MM.1S (cell line): ENCODE measurements at regions not wholly inside any gene's neighbourhood (a gene's known extent, or its start where the extent isn't known, plus 50 kb on each side); places are given as distances from the start of the nearest gene placed in this dataset.

Experiments
- DNase-seq: peaks from one replicate; pipeline ENCODE4 v3.0.0-alpha.2; 2015
- H2AFZ ChIP-seq: fragments of 300-600 bp; sonication (generic); 2 replicates; pipeline ENCODE4 v1.6.0; 2016; ENCODE audit warnings: antibody characterized with exemption, low read length
- H3F3A ChIP-seq: fragments of 300-600 bp; sonication (generic); 2 replicates; pipeline ENCODE4 v1.6.1; 2016; ENCODE audit warnings: mild to moderate bottlenecking, antibody characterized with exemption, low read length, moderate library complexity, mixed read lengths; ENCODE audit not compliant: insufficient read depth
- H3K27ac ChIP-seq: fragments of 300-600 bp; sonication (generic); 2 replicates; pipeline ENCODE4 v1.5.1; 2016; ENCODE audit warnings: mild to moderate bottlenecking, low read length
- H3K27me3 ChIP-seq: fragments of 300-600 bp; sonication (generic); replicated peaks from 2 replicates; pipeline ENCODE4 v1.6.0; 2016; ENCODE audit warnings: low read length; ENCODE audit not compliant: insufficient read depth
- H3K36me3 ChIP-seq: fragments of 300-600 bp; sonication (generic); replicated peaks from 2 replicates; pipeline ENCODE4 v1.6.1; 2016; ENCODE audit warnings: mild to moderate bottlenecking, low read length, mixed read lengths; ENCODE audit not compliant: insufficient read depth
- H3K4me1 ChIP-seq: fragments of 300-600 bp; sonication (generic); 2 replicates; pipeline ENCODE4 v1.6.1; 2016; ENCODE audit warnings: low read length, mixed read lengths
- H3K4me2 ChIP-seq: fragments of 300-600 bp; sonication (generic); 2 replicates; pipeline ENCODE4 v1.6.0; 2016; ENCODE audit warnings: low read depth, low read length
- H3K4me3 ChIP-seq: fragments of 300-600 bp; sonication (generic); 2 replicates; pipeline ENCODE4 v1.5.1; 2016; ENCODE audit warnings: low read length, mixed read lengths
- H3K79me2 ChIP-seq: fragments of 300-600 bp; sonication (generic); 2 replicates; pipeline ENCODE4 v1.6.1; 2016; ENCODE audit warnings: mixed run types, low read length, mixed read lengths
- H3K9ac ChIP-seq: fragments of 300-600 bp; sonication (generic); 2 replicates; pipeline ENCODE4 v1.6.1; 2016; ENCODE audit warnings: low read length, mixed read lengths
- H3K9me2 ChIP-seq: fragments of 300-600 bp; sonication (generic); replicated peaks from 2 replicates; pipeline ENCODE4 v1.6.1; 2016; ENCODE audit warnings: mild to moderate bottlenecking, low read length, mixed read lengths; ENCODE audit not compliant: insufficient read depth
- H3K9me3 ChIP-seq: fragments of 300-600 bp; sonication (generic); replicated peaks from 2 replicates; pipeline ENCODE4 v1.6.1; 2016; ENCODE audit warnings: mild to moderate bottlenecking, low read length, mixed read lengths; ENCODE audit not compliant: insufficient read depth
- H4K20me1 ChIP-seq: fragments of 300-600 bp; sonication (generic); 2 replicates; pipeline ENCODE4 v1.6.1; 2016; ENCODE audit warnings: mild to moderate bottlenecking, low read length, moderate library complexity, mixed read lengths; ENCODE audit not compliant: insufficient read depth
- CTCF ChIP-seq: fragments of 300-600 bp; sonication (generic); IDR thresholded peaks from 2 replicates; pipeline ENCODE4 v1.5.1; 2016; ENCODE audit warnings: antibody characterized with exemption, low read length, mixed read lengths
- EZH2 ChIP-seq: fragments of 300-600 bp; sonication (generic); optimal IDR thresholded peaks from 2 replicates; pipeline ENCODE3; 2017; ENCODE audit warnings: low read depth, mild to moderate bottlenecking, antibody characterized with exemption, low read length, mixed read lengths
- EZH2phosphoT487 ChIP-seq: fragments of 300-600 bp; sonication (generic); IDR thresholded peaks from 2 replicates; pipeline ENCODE4 v1.6.1; 2018; ENCODE audit warnings: antibody characterized with exemption, low read length

GRCh38 chr12:63323942-63324341 is 172.9 kb upstream of the AVPR1A start:
- no peak for DNase-seq
- H3K9ac ChIP-seq: no peak overlapping the region
- no peak for TF ChIP-seq CTCF
- TF ChIP-seq EZH2: no peak
- no peak for TF ChIP-seq EZH2phosphoT487
- H3K79me2 ChIP-seq: no peaks in the 10 kb centered on the region
- no peak overlapping the region for H2AFZ ChIP-seq
- no peaks in the 10 kb centered on the region for H3K27me3 ChIP-seq
- H3K9me3 ChIP-seq: no peaks in the 10 kb centered on the region
- H3K4me1 ChIP-seq: no peaks in the 10 kb centered on the region
- no peak overlapping the region for H3K4me2 ChIP-seq
- no peaks in the 10 kb centered on the region for H3K36me3 ChIP-seq
- no peak overlapping the region for H3K27ac ChIP-seq
- H4K20me1 ChIP-seq: no peaks in the 10 kb centered on the region
- no peak overlapping the region for H3K4me3 ChIP-seq
- no peaks in the 10 kb centered on the region for H3F3A ChIP-seq
- no peaks in the 10 kb centered on the region for H3K9me2 ChIP-seq

- H3K9ac ChIP-seq: no peak overlapping the region
- no peaks in the 10 kb centered on the region for H3F3A ChIP-seq
- no peaks in the 10 kb centered on the region for H4K20me1 ChIP-seq
- no peak overlapping the region for H3K27ac ChIP-seq
- H3K79me2 ChIP-seq: no peaks in the 10 kb centered on the region
- no peak overlapping the region for H2AFZ ChIP-seq
- no peaks in the 10 kb centered on the region for H3K4me1 ChIP-seq
- no peaks in the 10 kb centered on the region for H3K27me3 ChIP-seq
- no peak for TF ChIP-seq CTCF
- no peak for TF ChIP-seq EZH2
- TF ChIP-seq EZH2phosphoT487: no peak
- no peaks in the 10 kb centered on the region for H3K9me3 ChIP-seq
- H3K4me2 ChIP-seq: no peak overlapping the region
- no peak overlapping the region for H3K4me3 ChIP-seq
- DNase-seq: no peak
- H3K36me3 ChIP-seq: no peaks in the 10 kb centered on the region
- H3K9me2 ChIP-seq: no peaks in the 10 kb centered on the region
These were observed 170.4 kb upstream of the AVPR1A start for GRCh38 chr12:63321373-63321772.

- no peaks in the 10 kb centered on the region for H4K20me1 ChIP-seq
- H3K79me2 ChIP-seq: no peaks in the 10 kb centered on the region
- H3K9me3 ChIP-seq: no peaks in the 10 kb centered on the region
- H3K4me2 ChIP-seq: no peak overlapping the region
- no peaks in the 10 kb centered on the region for H3K4me1 ChIP-seq
- no peaks in the 10 kb centered on the region for H3K9me2 ChIP-seq
- no peaks in the 10 kb centered on the region for H3F3A ChIP-seq
- H3K4me3 ChIP-seq: no peak overlapping the region
- H3K27me3 ChIP-seq: no peaks in the 10 kb centered on the region
- H3K9ac ChIP-seq: no peak overlapping the region
- DNase-seq: no peak
- no peaks in the 10 kb centered on the region for H3K36me3 ChIP-seq
- H3K27ac ChIP-seq: no peak overlapping the region
- TF ChIP-seq EZH2: no peak
- TF ChIP-seq CTCF: no peak
- TF ChIP-seq EZH2phosphoT487: no peak
- H2AFZ ChIP-seq: no peak overlapping the region
These were observed 169.1 kb upstream of the AVPR1A start for GRCh38 chr12:63319936-63320633.
